H9 (cell line): ENCODE measurements at regions not wholly inside any gene's neighbourhood (a gene's known extent, or its start where the extent isn't known, plus 50 kb on each side); places are given as distances from the start of the nearest gene placed in this dataset.

Experiments used
- DNase-seq: peaks from one replicate; pipeline ENCODE4 v3.0.0-alpha.2; 2017
- H2AFZ ChIP-seq: one replicate; pipeline ENCODE4 v1.6.1; 2013; ENCODE audit warnings: mild to moderate bottlenecking, low read length, control low read depth, moderate library complexity
- H2AK5ac ChIP-seq: 2 replicates; pipeline ENCODE4 v1.6.1; 2013; ENCODE audit warnings: low read length, control low read depth, mixed read lengths; ENCODE audit not compliant: insufficient read length
- H2BK120ac ChIP-seq: one replicate; pipeline ENCODE4 v1.6.1; 2013; ENCODE audit warnings: low read depth, mild to moderate bottlenecking, low read length, control low read depth, inconsistent platforms; ENCODE audit not compliant: poor library complexity, severe bottlenecking
- H2BK12ac ChIP-seq: 2 replicates; pipeline ENCODE4 v1.6.1; 2013; ENCODE audit warnings: low read length, control low read depth, mixed read lengths, low read depth; ENCODE audit not compliant: insufficient read length
- H2BK15ac ChIP-seq: 2 replicates; pipeline ENCODE4 v1.6.1; 2013; ENCODE audit warnings: low read depth, low read length, control low read depth
- H2BK20ac ChIP-seq: one replicate; pipeline ENCODE4 v1.6.1; 2013; ENCODE audit warnings: low read depth, mild to moderate bottlenecking, low read length, control low read depth, inconsistent platforms; ENCODE audit not compliant: poor library complexity, severe bottlenecking
- H2BK5ac ChIP-seq: 2 replicates; pipeline ENCODE4 v1.6.1; 2013; ENCODE audit warnings: low read length, control low read depth, mixed read lengths; ENCODE audit not compliant: insufficient read length
- H3K14ac ChIP-seq: 2 replicates; pipeline ENCODE4 v1.6.1; 2013; ENCODE audit warnings: low read length, control low read depth; ENCODE audit not compliant: insufficient read depth
- H3K18ac ChIP-seq: 2 replicates; pipeline ENCODE4 v1.6.1; 2013; ENCODE audit warnings: low read depth, mild to moderate bottlenecking, mixed read lengths, low read length, control low read depth; ENCODE audit not compliant: insufficient read length
- H3K23ac ChIP-seq: 2 replicates; pipeline ENCODE4 v1.6.1; 2013; ENCODE audit warnings: low read length, control low read depth, mixed read lengths, low read depth; ENCODE audit not compliant: insufficient read length
- H3K23me2 ChIP-seq: 2 replicates; pipeline ENCODE4 v1.6.1; 2013; ENCODE audit warnings: low read depth, mild to moderate bottlenecking, mixed read lengths, low read length, control low read depth; ENCODE audit not compliant: insufficient read length, poor library complexity, severe bottlenecking
- H3K27ac ChIP-seq: 2 replicates; pipeline ENCODE4 v1.5.1; 2013; ENCODE audit warnings: low read length, control low read depth, mixed read lengths, low read depth; ENCODE audit not compliant: insufficient read length
- H3K27me3 ChIP-seq: 2 replicates; pipeline ENCODE4 v1.6.1; 2013; ENCODE audit warnings: low read length, control low read depth, inconsistent platforms; ENCODE audit not compliant: insufficient read depth
- H3K4ac ChIP-seq: 2 replicates; pipeline ENCODE4 v1.6.1; 2013; ENCODE audit warnings: low read depth, mild to moderate bottlenecking, control low read depth, inconsistent platforms, low read length, moderate library complexity
- H3K4me1 ChIP-seq: 2 replicates; pipeline ENCODE4 v1.6.1; 2013; ENCODE audit warnings: low read length, control low read depth, inconsistent platforms; ENCODE audit not compliant: insufficient read depth
- H3K4me2 ChIP-seq: 2 replicates; pipeline ENCODE4 v1.6.1; 2013; ENCODE audit warnings: low read length, control low read depth, mixed read lengths; ENCODE audit not compliant: insufficient read length, insufficient read depth
- H3K56ac ChIP-seq: 2 replicates; pipeline ENCODE4 v1.6.1; 2013; ENCODE audit warnings: low read depth, mild to moderate bottlenecking, mixed read lengths, low read length, control low read depth; ENCODE audit not compliant: insufficient read length
- H3K79me1 ChIP-seq: 2 replicates; pipeline ENCODE4 v1.6.1; 2013; ENCODE audit warnings: low read depth, mild to moderate bottlenecking, moderate library complexity, low read length, control low read depth, inconsistent platforms; ENCODE audit not compliant: insufficient read depth, poor library complexity, severe bottlenecking
- H3K79me2 ChIP-seq: 2 replicates; pipeline ENCODE4 v1.6.1; 2013; ENCODE audit warnings: low read length, control low read depth, inconsistent platforms; ENCODE audit not compliant: insufficient read depth
- H3K9ac ChIP-seq: 2 replicates; pipeline ENCODE4 v1.6.1; 2013; ENCODE audit warnings: low read length, control low read depth, mixed read lengths; ENCODE audit not compliant: insufficient read length; ENCODE audit errors: extremely low read depth
- H3K9me3 ChIP-seq: one replicate; pipeline ENCODE4 v1.6.1; 2013; ENCODE audit warnings: low read depth, low read length, inconsistent platforms; ENCODE audit not compliant: control insufficient read depth
- H3T11ph ChIP-seq: one replicate; pipeline ENCODE4 v1.6.1; 2013; ENCODE audit warnings: mild to moderate bottlenecking, low read length, control low read depth, inconsistent platforms
- H4K20me1 ChIP-seq: one replicate; pipeline ENCODE4 v1.6.1; 2013; ENCODE audit not compliant: control insufficient read depth, insufficient read length, insufficient read depth
- H4K5ac ChIP-seq: 2 replicates; pipeline ENCODE4 v1.6.1; 2013; ENCODE audit warnings: low read depth, mild to moderate bottlenecking, mixed read lengths, low read length, control low read depth; ENCODE audit not compliant: insufficient read length
- H4K8ac ChIP-seq: replicated peaks from 2 replicates; pipeline ENCODE4 v1.6.1; 2013; ENCODE audit warnings: low read length, control low read depth, mixed read lengths, low read depth; ENCODE audit not compliant: insufficient read length
- H4K91ac ChIP-seq: 2 replicates; pipeline ENCODE4 v1.6.1; 2013; ENCODE audit warnings: low read depth, mild to moderate bottlenecking, moderate library complexity, mixed read lengths, low read length, control low read depth; ENCODE audit not compliant: insufficient read length
- H3K27ac Mint-ChIP-seq, 3 experiments: 2 replicates in 2 of 3; 3 replicates in 1 of 3; pipeline ENCODE4 v1.8.0; 2020 to 2021; ENCODE audit warnings: mixed read lengths in 3 of 3, mild to moderate bottlenecking in 1 of 3, moderate library complexity in 1 of 3
- H3K27me3 Mint-ChIP-seq: 2 replicates; pipeline ENCODE4 v1.8.0; 2021; ENCODE audit warnings: low read depth, mild to moderate bottlenecking, moderate library complexity, mixed read lengths
- H3K36me3 Mint-ChIP-seq, 3 experiments: 2 replicates in 2 of 3; 3 replicates in 1 of 3; pipeline ENCODE4 v1.8.0; 2020 to 2021; ENCODE audit warnings: low read depth in 3 of 3, mixed read lengths in 3 of 3; ENCODE audit not compliant: insufficient read depth in 1 of 3
- H3K4me1 Mint-ChIP-seq, 2 experiments: 2 replicates each; pipeline ENCODE4 v1.8.0; 2020; ENCODE audit warnings: mixed read lengths in 2 of 2
- H3K4me3 Mint-ChIP-seq, 2 experiments: 2 replicates in 1 of 2; 3 replicates in 1 of 2; pipeline ENCODE4 v1.8.0; 2020 to 2021; ENCODE audit warnings: mild to moderate bottlenecking in 2 of 2, mixed read lengths in 2 of 2, moderate library complexity in 1 of 2
- H3K9me3 Mint-ChIP-seq, 2 experiments: 2 replicates in 1 of 2; 3 replicates in 1 of 2; pipeline ENCODE4 v1.8.0; 2020; ENCODE audit warnings: mild to moderate bottlenecking in 2 of 2, mixed read lengths in 2 of 2, moderate library complexity in 1 of 2
- TF ChIP-seq, protein P1 (sequence below): fragments of 200-600 bp; sonication (generic); conservative IDR thresholded peaks from 3 replicates; pipeline ENCODE4 v1.8.0; 2021; ENCODE audit warnings: antibody characterized with exemption, mild to moderate bottlenecking

DNA sequence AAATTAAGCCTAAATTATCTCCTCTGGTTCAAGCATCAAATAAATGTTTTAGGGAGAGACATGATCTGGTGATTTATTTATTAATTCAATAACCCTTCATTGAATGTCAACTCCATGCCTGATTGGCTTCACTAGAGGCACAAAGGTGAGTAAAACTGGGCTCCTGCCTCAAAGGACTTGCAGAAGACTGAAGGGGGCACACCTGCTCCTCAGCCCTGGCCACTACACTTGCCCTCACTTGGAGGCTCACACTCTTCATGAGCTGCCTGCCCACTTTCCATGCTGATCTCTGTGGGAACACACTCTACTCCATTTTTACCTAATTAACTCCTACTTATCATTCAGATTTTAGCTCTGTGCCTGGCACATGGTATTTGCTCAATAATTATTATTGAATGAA, 84.4 kb upstream of the KCNMB2 start:
- Histone ChIP-seq H3K79me1 (no peaks in the 10 kb centered on the region), H4K91ac (no peak overlapping the region), H2AK5ac (no peak overlapping the region), H3K27ac (no peak overlapping the region), H3K79me2 (no peaks in the 10 kb centered on the region), H3K14ac (no peak overlapping the region), H3K4me1 (no peaks in the 10 kb centered on the region), H3K56ac (no peak overlapping the region), H2BK5ac (no peak overlapping the region), H2BK20ac (no peak overlapping the region), H2AFZ (no peak overlapping the region), H2BK15ac (no peak overlapping the region), H4K20me1 (no peaks in the 10 kb centered on the region), H3K23me2 (no peaks in the 10 kb centered on the region), H3K27me3 (no peaks in the 10 kb centered on the region), H4K8ac (no peak overlapping the region), H3K9ac (no peak overlapping the region), H4K5ac (no peak overlapping the region), H3K4ac (no peak overlapping the region), H2BK120ac (no peak overlapping the region), H3K23ac (no peak overlapping the region), H2BK12ac (no peak overlapping the region), H3K4me2 (no peak overlapping the region), H3K18ac (no peak overlapping the region), H3K9me3 (no peaks in the 10 kb centered on the region), H3T11ph (no peak overlapping the region)
- Mint-ChIP-seq H3K4me3 (no peak overlapping the region), H3K4me1 (no peaks in the 10 kb centered on the region; a peak in 1 of 4 replicates), H3K36me3 (no peaks in the 10 kb centered on the region), H3K27me3 (no peaks in the 10 kb centered on the region; the same call in 1 of the 2 replicates), H3K9me3 (peaks cover 0 to 4% of the 10 kb centered on the region in 2 experiments; a peak in 1 of 5 replicates), H3K27ac (no peak overlapping the region)
- no peak for DNase-seq
- TF ChIP-seq, protein P1, sequence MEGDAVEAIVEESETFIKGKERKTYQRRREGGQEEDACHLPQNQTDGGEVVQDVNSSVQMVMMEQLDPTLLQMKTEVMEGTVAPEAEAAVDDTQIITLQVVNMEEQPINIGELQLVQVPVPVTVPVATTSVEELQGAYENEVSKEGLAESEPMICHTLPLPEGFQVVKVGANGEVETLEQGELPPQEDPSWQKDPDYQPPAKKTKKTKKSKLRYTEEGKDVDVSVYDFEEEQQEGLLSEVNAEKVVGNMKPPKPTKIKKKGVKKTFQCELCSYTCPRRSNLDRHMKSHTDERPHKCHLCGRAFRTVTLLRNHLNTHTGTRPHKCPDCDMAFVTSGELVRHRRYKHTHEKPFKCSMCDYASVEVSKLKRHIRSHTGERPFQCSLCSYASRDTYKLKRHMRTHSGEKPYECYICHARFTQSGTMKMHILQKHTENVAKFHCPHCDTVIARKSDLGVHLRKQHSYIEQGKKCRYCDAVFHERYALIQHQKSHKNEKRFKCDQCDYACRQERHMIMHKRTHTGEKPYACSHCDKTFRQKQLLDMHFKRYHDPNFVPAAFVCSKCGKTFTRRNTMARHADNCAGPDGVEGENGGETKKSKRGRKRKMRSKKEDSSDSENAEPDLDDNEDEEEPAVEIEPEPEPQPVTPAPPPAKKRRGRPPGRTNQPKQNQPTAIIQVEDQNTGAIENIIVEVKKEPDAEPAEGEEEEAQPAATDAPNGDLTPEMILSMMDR = peak; percentile 35; the same call in 2 of the 3 replicates
